Erythroblast (primary cell): ENCODE measurements at regions not wholly inside any gene's neighbourhood (a gene's known extent, or its start where the extent isn't known, plus 50 kb on each side); places are given as distances from the start of the nearest gene placed in this dataset.

Source experiments
- GATA1 ChIP-seq: IDR thresholded peaks from 2 replicates; pipeline ENCODE4 v1.6.1; 2011; ENCODE audit warnings: low read depth, mild to moderate bottlenecking, control low read depth, low read length, moderate library complexity
- POLR2A ChIP-seq: IDR thresholded peaks from 2 replicates; pipeline ENCODE4 v1.6.1; 2011; ENCODE audit warnings: mild to moderate bottlenecking, low read length

DNA sequence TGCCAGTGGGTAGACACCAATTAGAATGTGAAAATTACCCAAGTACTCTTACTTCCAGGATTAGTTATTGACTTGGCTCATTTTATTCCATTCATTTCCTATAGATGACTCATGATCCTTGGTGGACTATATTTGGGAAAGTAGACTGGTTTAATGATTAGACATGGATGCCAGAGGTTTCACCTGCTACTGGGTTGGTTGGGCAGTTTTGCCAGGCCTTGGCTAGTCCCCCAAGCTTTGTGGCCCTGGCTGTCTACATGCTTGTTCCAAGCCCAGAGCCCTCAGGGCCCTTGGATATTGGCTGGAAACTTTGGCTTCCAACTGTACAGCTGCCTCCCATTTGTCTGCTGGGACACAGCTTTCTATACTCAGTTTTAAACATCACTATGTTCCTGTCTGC is 104.1 kb downstream of the ZFP64 start:
- TF ChIP-seq POLR2A (no peak), GATA1 (no peak)
